HG03025 (cell line): ENCODE measurements at regions not wholly inside any gene's neighbourhood (a gene's known extent, or its start where the extent isn't known, plus 50 kb on each side); places are given as distances from the start of the nearest gene placed in this dataset.

Experiments used
- ATAC-seq: cut with Tn5 transposase; IDR thresholded peaks from one replicate; pipeline ENCODE4 v1.9.1; 2021; ENCODE audit warnings: mild to moderate bottlenecking, moderate library complexity; ENCODE audit not compliant: unreplicated experiment, low FRiP score

- no peak for ATAC-seq
Observed at GRCh38 chr15:95503107-95503506, 827.4 kb upstream of the NR2F2 start.

GRCh38 chr15:95503640-95504225, 826.8 kb upstream of the NR2F2 start:
- no peak for ATAC-seq

- no peak for ATAC-seq
Observed at GRCh38 chr15:95511671-95512070, 818.8 kb upstream of the NR2F2 start.

GRCh38 chr15:95512906-95513305, 817.6 kb upstream of the NR2F2 start:
- ATAC-seq = no peak

GRCh38 chr15:95519887-95520286, 810.6 kb upstream of the NR2F2 start:
- no peak for ATAC-seq

- ATAC-seq = no peak
Observed at GRCh38 chr15:95520511-95520910, 810.0 kb upstream of the NR2F2 start.

GRCh38 chr15:95520922-95521321, 809.6 kb upstream of the NR2F2 start:
- ATAC-seq = no peak

- no peak for ATAC-seq
Observed at GRCh38 chr15:95522533-95522932, 808.0 kb upstream of the NR2F2 start.

- no peak for ATAC-seq
Observed at GRCh38 chr15:95528920-95529319, 801.6 kb upstream of the NR2F2 start.

- no peak for ATAC-seq
Observed at GRCh38 chr15:95536638-95537037, 793.9 kb upstream of the NR2F2 start.

GRCh38 chr15:95538693-95539092, 791.8 kb upstream of the NR2F2 start:
- no peak for ATAC-seq

- no peak for ATAC-seq
Observed at GRCh38 chr15:95541301-95541700, 789.2 kb upstream of the NR2F2 start.

- ATAC-seq = no peak
Observed at GRCh38 chr15:95549168-95549738, 781.2 kb upstream of the NR2F2 start.

- ATAC-seq = no peak
Observed at GRCh38 chr15:95550702-95551101, 779.8 kb upstream of the NR2F2 start.

GRCh38 chr15:95556225-95556624, 774.3 kb upstream of the NR2F2 start:
- ATAC-seq = no peak

- ATAC-seq = no peak
Observed at GRCh38 chr15:95556866-95557225, 773.7 kb upstream of the NR2F2 start.

- no peak for ATAC-seq
Observed at GRCh38 chr15:95557226-95558046, 773.1 kb upstream of the NR2F2 start.

- no peak for ATAC-seq
Observed at GRCh38 chr15:95558131-95558530, 772.4 kb upstream of the NR2F2 start.

GRCh38 chr15:95558916-95559315, 771.6 kb upstream of the NR2F2 start:
- no peak for ATAC-seq

GRCh38 chr15:95559875-95560394, 770.6 kb upstream of the NR2F2 start:
- no peak for ATAC-seq

GRCh38 chr15:95561463-95561862, 769.0 kb upstream of the NR2F2 start:
- no peak for ATAC-seq

- ATAC-seq = no peak
Observed at GRCh38 chr15:95563634-95564033, 766.9 kb upstream of the NR2F2 start.
